ENCODE measurements at regions not wholly inside any gene's neighbourhood (a gene's known extent, or its start where the extent isn't known, plus 50 kb on each side); places are given as distances from the start of the nearest gene placed in this dataset.
A peak's percentile ranks its signal among the peaks of the same experiment; 100 is the strongest.

- Histone ChIP-seq H3K36me3 (ENCODE audit: low read depth) (no peaks in the 10 kb centered on the region), H3K4me3 (ENCODE audit: severe bottlenecking) (no peak overlapping the region), H3K27ac (ENCODE audit: poor library complexity, severe bottlenecking) (peak overlapping the region; percentile 28), H3K27me3 (ENCODE audit: insufficient read depth, poor library complexity, severe bottlenecking) (no peaks in the 10 kb centered on the region), H3K9me3 (ENCODE audit: severe bottlenecking) (no peaks in the 10 kb centered on the region), H3K4me1 (ENCODE audit: insufficient read depth, poor library complexity, severe bottlenecking) (peaks cover 17% of the 10 kb centered on the region)
- DNase-seq (ENCODE audit: low spot score) (no peak), ATAC-seq (ENCODE audit: low read depth) (peak; percentile 97)
- TF ChIP-seq CTCF (IDR thresholded peaks at IDR 0.05; ENCODE audit: poor library complexity, severe bottlenecking) = no peak
Measured at GRCh38 chr14:98489115-98489514, 782.9 kb downstream of the BCL11B start.

GRCh38 chr14:98494582-98494981 is 777.4 kb downstream of the BCL11B start:
- H3K4me3 ChIP-seq (ENCODE audit: severe bottlenecking) = no peak overlapping the region
- no peaks in the 10 kb centered on the region for H3K27me3 ChIP-seq (ENCODE audit: insufficient read depth, poor library complexity, severe bottlenecking)
- TF ChIP-seq CTCF (IDR thresholded peaks at IDR 0.05; ENCODE audit: poor library complexity, severe bottlenecking) = peak; percentile 10
- H3K9me3 ChIP-seq (ENCODE audit: severe bottlenecking) = no peaks in the 10 kb centered on the region
- DNase-seq (ENCODE audit: low spot score) (no peak), ATAC-seq (ENCODE audit: low read depth) (peak; percentile 65)
- H3K27ac ChIP-seq (ENCODE audit: poor library complexity, severe bottlenecking) = peak overlapping the region; percentile 58
- H3K36me3 ChIP-seq (ENCODE audit: low read depth) = no peaks in the 10 kb centered on the region
- H3K4me1 ChIP-seq (ENCODE audit: insufficient read depth, poor library complexity, severe bottlenecking) = peaks cover 40% of the 10 kb centered on the region

GRCh38 chr14:98498019-98498885 is 773.7 kb downstream of the BCL11B start:
- Histone ChIP-seq H3K4me1 (ENCODE audit: insufficient read depth, poor library complexity, severe bottlenecking) (peaks cover 60% of the 10 kb centered on the region), H3K36me3 (ENCODE audit: low read depth) (no peaks in the 10 kb centered on the region), H3K27ac (ENCODE audit: poor library complexity, severe bottlenecking) (peak overlapping the region; percentile 74), H3K4me3 (ENCODE audit: severe bottlenecking) (no peak overlapping the region), H3K9me3 (ENCODE audit: severe bottlenecking) (no peaks in the 10 kb centered on the region), H3K27me3 (ENCODE audit: insufficient read depth, poor library complexity, severe bottlenecking) (no peaks in the 10 kb centered on the region)
- peak; percentile 89 for DNase-seq (ENCODE audit: low spot score)
- peak; percentile 61 for ATAC-seq (ENCODE audit: low read depth)
- no peak for TF ChIP-seq CTCF (IDR thresholded peaks at IDR 0.05; ENCODE audit: poor library complexity, severe bottlenecking)

- TF ChIP-seq CTCF (IDR thresholded peaks at IDR 0.05; ENCODE audit: poor library complexity, severe bottlenecking) = no peak
- no peaks in the 10 kb centered on the region for H3K27me3 ChIP-seq (ENCODE audit: insufficient read depth, poor library complexity, severe bottlenecking)
- H3K36me3 ChIP-seq (ENCODE audit: low read depth) = no peaks in the 10 kb centered on the region
- no peaks in the 10 kb centered on the region for H3K9me3 ChIP-seq (ENCODE audit: severe bottlenecking)
- H3K4me3 ChIP-seq (ENCODE audit: severe bottlenecking) = no peak overlapping the region
- peak overlapping the region; percentile 66 for H3K27ac ChIP-seq (ENCODE audit: poor library complexity, severe bottlenecking)
- peaks cover 57% of the 10 kb centered on the region for H3K4me1 ChIP-seq (ENCODE audit: insufficient read depth, poor library complexity, severe bottlenecking)
- DNase-seq (ENCODE audit: low spot score) (peak; percentile 95), ATAC-seq (ENCODE audit: low read depth) (peak; percentile 84)
Measured at GRCh38 chr14:98501335-98501734, 770.7 kb downstream of the BCL11B start.

- H3K4me1 ChIP-seq (ENCODE audit: insufficient read depth, poor library complexity, severe bottlenecking) = peaks cover 57% of the 10 kb centered on the region
- H3K36me3 ChIP-seq (ENCODE audit: low read depth) = no peaks in the 10 kb centered on the region
- TF ChIP-seq CTCF (IDR thresholded peaks at IDR 0.05; ENCODE audit: poor library complexity, severe bottlenecking) = no peak
- no peaks in the 10 kb centered on the region for H3K27me3 ChIP-seq (ENCODE audit: insufficient read depth, poor library complexity, severe bottlenecking)
- H3K9me3 ChIP-seq (ENCODE audit: severe bottlenecking) = no peaks in the 10 kb centered on the region
- no peak overlapping the region for H3K4me3 ChIP-seq (ENCODE audit: severe bottlenecking)
- ATAC-seq (ENCODE audit: low read depth) (no peak), DNase-seq (ENCODE audit: low spot score) (no peak)
- H3K27ac ChIP-seq (ENCODE audit: poor library complexity, severe bottlenecking) = peak overlapping the region; percentile 66
Measured at GRCh38 chr14:98501836-98502235, 770.2 kb downstream of the BCL11B start.

Data from RWPE2 (cell line).